HFFc6 (cell line): ENCODE measurements at regions not wholly inside any gene's neighbourhood (a gene's known extent, or its start where the extent isn't known, plus 50 kb on each side); places are given as distances from the start of the nearest gene placed in this dataset.
A peak's percentile ranks its signal among the peaks of the same experiment; 100 is the strongest.

ENCODE experiments used
- DNase-seq: peaks from one replicate; pipeline ENCODE4 v3.0.0-alpha.2; 2018
- H3K27ac Mint-ChIP-seq: 2 replicates; pipeline ENCODE4 v1.8.0; 2020; ENCODE audit warnings: mild to moderate bottlenecking, mixed read lengths
- H3K27me3 Mint-ChIP-seq: 2 replicates; pipeline ENCODE4 v1.8.0; 2021; ENCODE audit warnings: mild to moderate bottlenecking, moderate library complexity, mixed read lengths; ENCODE audit not compliant: insufficient read depth
- H3K36me3 Mint-ChIP-seq: 2 replicates; pipeline ENCODE4 v1.8.0; 2021; ENCODE audit warnings: low read depth, mixed read lengths
- H3K4me1 Mint-ChIP-seq: 2 replicates; pipeline ENCODE4 v1.8.0; 2020; ENCODE audit warnings: low read depth, mixed read lengths
- H3K4me3 Mint-ChIP-seq: 2 replicates; pipeline ENCODE4 v1.8.0; 2020; ENCODE audit warnings: mild to moderate bottlenecking, moderate library complexity, mixed read lengths
- H3K9me3 Mint-ChIP-seq: 2 replicates; pipeline ENCODE4 v1.8.0; 2020; ENCODE audit warnings: mild to moderate bottlenecking, mixed read lengths
- CTCF ChIP-seq: fragments of 200-600 bp; sonication (generic); IDR thresholded peaks from 2 replicates; pipeline ENCODE4 v1.5.0; 2021; ENCODE audit warnings: antibody characterized with exemption, mild to moderate bottlenecking

GRCh38 chr10:27391916-27392315 is 112.2 kb upstream of the RAB18 start:
- Mint-ChIP-seq H3K9me3 (peaks cover 10% of the 10 kb centered on the region), H3K4me3 (no peak overlapping the region), H3K27ac (no peak overlapping the region), H3K27me3 (peaks cover 5% of the 10 kb centered on the region; the same call in 1 of the 2 replicates), H3K4me1 (peaks cover 7% of the 10 kb centered on the region; the same call in 1 of the 2 replicates), H3K36me3 (no peaks in the 10 kb centered on the region)
- TF ChIP-seq CTCF = no peak
- no peak for DNase-seq

- no peak for TF ChIP-seq CTCF
- H3K36me3 Mint-ChIP-seq = no peaks in the 10 kb centered on the region
- no peak overlapping the region for H3K27ac Mint-ChIP-seq
- peaks cover 10% of the 10 kb centered on the region for H3K9me3 Mint-ChIP-seq
- H3K4me3 Mint-ChIP-seq = no peak overlapping the region
- peaks cover 7% of the 10 kb centered on the region; the same call in 1 of the 2 replicates for H3K4me1 Mint-ChIP-seq
- DNase-seq = no peak
- peaks cover 9% of the 10 kb centered on the region; the same call in 1 of the 2 replicates for H3K27me3 Mint-ChIP-seq
These were observed 112.8 kb upstream of the RAB18 start for GRCh38 chr10:27391325-27391724.

- DNase-seq = peak; percentile 62
- no peak overlapping the region for H3K27ac Mint-ChIP-seq
- peaks cover 7% of the 10 kb centered on the region; the same call in 1 of the 2 replicates for H3K4me1 Mint-ChIP-seq
- H3K36me3 Mint-ChIP-seq = no peaks in the 10 kb centered on the region
- no peak overlapping the region for H3K4me3 Mint-ChIP-seq
- H3K27me3 Mint-ChIP-seq = peaks cover 9% of the 10 kb centered on the region; the same call in 1 of the 2 replicates
- TF ChIP-seq CTCF = no peak
- peaks cover 10% of the 10 kb centered on the region for H3K9me3 Mint-ChIP-seq
These were observed 113.4 kb upstream of the RAB18 start for GRCh38 chr10:27390681-27391080.

- TF ChIP-seq CTCF = no peak
- Mint-ChIP-seq H3K27me3 (peaks cover 10% of the 10 kb centered on the region), H3K9me3 (peaks cover 14% of the 10 kb centered on the region), H3K4me1 (peaks cover 9% of the 10 kb centered on the region), H3K27ac (no peak overlapping the region), H3K4me3 (no peak overlapping the region), H3K36me3 (no peaks in the 10 kb centered on the region)
- no peak for DNase-seq
These were observed 115.2 kb upstream of the RAB18 start for GRCh38 chr10:27388761-27389399.

- no peak overlapping the region for H3K27ac Mint-ChIP-seq
- peaks cover 16% of the 10 kb centered on the region for H3K27me3 Mint-ChIP-seq
- H3K36me3 Mint-ChIP-seq = no peaks in the 10 kb centered on the region
- H3K9me3 Mint-ChIP-seq = peaks cover 5% of the 10 kb centered on the region; the same call in 1 of the 2 replicates
- H3K4me3 Mint-ChIP-seq = no peak overlapping the region
- TF ChIP-seq CTCF = no peak
- peaks cover 7% of the 10 kb centered on the region for H3K4me1 Mint-ChIP-seq
- no peak for DNase-seq
These were observed 120.2 kb upstream of the RAB18 start for GRCh38 chr10:27383595-27384542.
